ENCODE measurements at regions not wholly inside any gene's neighbourhood (a gene's known extent, or its start where the extent isn't known, plus 50 kb on each side); places are given as distances from the start of the nearest gene placed in this dataset.
"Not testable (repeated sequence)": the region's sequence is repeated elsewhere in the genome, so short reads cannot be mapped to it uniquely, and the experiment has no call there.

DNA sequence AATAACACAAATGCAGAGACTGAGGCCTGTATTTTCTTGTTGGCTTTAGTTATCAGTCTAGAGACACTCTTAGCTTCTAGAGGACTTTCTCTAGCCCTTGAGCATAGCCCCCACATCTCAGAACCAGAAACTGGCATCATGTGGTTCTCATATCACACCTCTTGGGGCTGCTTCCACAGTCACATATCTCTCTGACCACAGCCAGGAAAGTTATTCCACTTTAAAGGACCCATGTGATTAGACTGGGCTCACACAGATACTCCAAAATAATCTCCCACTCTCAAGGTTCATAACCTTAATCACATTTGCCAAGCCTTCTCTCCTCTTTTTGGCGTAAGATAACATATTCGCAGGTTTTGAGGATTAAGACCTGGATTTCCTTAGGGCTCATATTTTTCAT, 846.9 kb upstream of the MIR17HG start:
- no peak for DNase-seq (ENCODE audit: low read depth, low spot score)

DNA sequence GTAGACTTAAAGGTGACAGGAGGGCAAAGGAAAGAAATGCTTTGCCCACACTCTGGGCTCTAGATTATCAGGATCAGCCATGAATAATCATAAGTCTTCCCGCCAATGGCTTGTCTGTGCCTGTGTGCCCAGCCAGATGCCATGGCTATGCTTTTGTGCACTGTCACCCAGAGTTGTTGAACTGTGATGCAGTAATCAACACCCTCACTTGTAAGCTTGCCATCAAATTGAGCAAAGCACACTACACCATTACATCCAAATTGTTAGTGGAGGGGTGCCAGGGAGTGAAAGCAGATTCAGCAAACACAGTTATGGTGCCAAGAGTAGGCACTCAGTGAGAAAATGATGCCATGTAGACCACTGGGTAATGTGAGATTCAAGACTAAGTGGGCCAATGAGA, 845.3 kb upstream of the MIR17HG start:
- no peak for DNase-seq (ENCODE audit: low read depth, low spot score)

DNA sequence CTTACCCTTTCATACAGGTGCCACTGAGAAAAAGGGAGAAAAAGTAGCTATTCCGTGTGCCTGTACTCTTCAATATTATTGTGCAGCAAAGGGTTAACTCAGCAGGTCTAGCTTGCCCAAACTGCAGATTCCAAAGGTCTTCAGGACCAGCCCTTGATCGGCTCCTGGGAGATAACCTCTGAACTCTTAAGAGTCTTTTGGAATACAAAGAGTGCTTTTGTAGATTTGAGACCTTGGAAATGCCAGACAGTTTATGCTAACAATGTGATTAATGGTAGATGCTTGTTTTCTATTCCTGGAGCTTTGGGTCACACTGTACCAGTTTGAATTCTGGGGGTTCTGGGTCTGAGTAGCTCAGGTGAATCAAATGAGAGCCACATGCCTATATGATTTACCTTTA, 844.7 kb upstream of the MIR17HG start:
- DNase-seq (ENCODE audit: low read depth, low spot score), result no peak

DNA sequence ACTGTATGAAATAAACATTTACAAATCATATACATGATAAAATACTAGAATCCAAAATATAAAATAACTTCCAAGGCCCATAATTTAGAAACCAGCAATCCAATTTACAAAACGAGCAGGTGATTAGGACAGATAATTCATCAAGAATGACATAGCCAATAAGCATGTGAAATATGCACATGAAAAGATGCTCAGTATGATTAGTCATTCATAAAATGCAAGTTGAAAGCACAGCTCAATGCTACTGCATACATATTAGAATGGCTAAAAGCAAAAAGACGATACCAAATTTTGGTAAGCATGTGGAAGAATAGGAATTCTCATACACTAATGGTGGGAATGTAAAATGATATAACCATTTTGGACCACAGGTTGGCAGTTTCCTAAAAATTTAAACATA, 837.2 kb upstream of the MIR17HG start:
- no peak for DNase-seq (ENCODE audit: low read depth, low spot score)

DNA sequence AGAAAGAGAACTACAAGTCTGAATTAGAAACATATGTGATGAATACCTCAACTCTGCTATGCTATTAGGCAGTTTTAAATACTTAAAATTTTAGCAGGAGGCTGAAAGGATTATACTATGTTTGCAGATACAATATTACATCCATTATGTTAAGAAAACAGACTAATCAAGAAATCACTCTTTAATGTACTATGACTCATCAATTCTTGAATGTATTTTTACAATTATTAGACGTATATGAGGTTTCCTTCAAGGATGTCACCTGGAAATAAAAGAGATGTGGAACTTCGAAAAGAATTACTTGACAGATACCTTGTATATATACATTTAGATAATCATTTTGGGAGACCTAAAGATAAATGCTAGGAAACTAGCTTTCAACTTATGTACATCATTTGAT, 835.6 kb upstream of the MIR17HG start:
- DNase-seq (ENCODE audit: low read depth, low spot score), result no peak

DNA sequence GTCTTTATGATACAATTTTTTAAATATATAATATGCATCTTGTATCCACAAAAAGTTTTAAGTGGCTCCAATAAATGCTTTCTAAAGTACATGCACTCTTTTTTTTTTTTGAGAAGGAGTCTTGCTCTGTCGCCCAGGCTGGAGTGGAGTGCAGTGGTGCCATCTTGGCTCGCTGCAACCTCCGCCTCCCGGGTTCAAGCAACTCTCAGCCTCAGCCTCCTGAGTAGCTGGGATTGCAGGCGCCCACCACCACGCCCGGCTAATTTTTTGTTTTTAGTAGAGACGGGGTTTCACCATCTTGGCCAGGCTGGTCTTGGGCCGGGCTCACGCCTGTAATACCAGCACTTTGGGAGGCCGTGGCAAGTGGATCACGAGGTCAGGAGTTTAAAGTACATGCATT, 832.8 kb upstream of the MIR17HG start:
- DNase-seq (ENCODE audit: low read depth, low spot score), result not testable (repeated sequence)

DNA sequence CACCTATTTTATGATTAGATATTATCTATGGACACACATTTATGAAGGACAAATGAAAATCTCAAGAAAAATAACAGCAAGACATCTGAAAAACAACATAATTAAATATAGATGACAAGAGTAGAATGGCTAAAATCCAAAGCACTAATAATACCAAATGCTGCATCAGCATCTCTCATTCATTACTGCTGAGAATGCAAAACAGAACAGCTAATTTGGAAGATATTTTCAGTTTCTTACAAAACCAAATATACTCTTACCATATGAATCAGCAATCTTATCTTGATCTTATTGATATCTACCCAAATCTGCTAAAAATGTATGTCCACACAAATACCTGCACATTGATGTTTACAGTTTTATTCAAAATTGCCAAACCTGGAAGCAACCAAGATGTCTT, 829.1 kb upstream of the MIR17HG start:
- no peak for DNase-seq (ENCODE audit: low read depth, low spot score)

DNA sequence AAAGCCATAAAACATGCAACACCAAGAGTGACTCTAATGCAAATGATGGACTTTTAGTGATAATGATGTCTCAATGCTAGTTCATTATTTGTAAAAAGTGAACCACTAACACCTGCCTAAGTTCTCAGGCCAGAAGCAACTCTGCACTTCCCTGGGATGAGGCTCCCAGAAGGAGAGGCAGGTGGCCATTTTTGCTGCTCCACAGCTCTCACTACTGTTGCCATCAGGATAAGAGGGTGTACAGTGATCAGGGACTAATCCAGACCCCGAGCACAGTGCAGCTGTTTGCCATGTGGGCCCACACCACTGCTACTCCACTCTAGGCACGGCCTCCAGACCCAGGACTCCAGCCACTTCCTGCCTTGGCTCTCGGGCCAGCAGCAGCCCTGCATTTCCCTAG, 828.3 kb upstream of the MIR17HG start:
- no peak for DNase-seq (ENCODE audit: low read depth, low spot score)

DNA sequence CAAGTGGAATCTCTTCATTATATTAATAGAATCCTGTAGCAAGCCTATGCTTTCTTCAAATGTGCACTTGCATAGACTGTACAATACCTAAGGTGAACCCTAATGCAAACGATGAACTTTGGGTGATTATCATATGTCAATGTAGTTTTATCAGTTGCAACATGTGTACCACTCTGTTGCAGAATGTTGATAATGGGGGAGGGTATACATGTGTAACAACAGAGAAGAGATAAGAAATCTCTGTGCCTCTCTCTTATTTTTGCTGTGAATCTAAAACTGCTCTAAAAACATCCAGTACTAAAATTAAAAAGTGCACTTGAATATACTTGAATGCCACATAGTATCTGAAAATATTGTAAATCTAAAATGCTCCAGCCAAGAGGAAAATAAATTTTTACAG, 820.8 kb upstream of the MIR17HG start:
- DNase-seq (ENCODE audit: low read depth, low spot score), result no peak

DNA sequence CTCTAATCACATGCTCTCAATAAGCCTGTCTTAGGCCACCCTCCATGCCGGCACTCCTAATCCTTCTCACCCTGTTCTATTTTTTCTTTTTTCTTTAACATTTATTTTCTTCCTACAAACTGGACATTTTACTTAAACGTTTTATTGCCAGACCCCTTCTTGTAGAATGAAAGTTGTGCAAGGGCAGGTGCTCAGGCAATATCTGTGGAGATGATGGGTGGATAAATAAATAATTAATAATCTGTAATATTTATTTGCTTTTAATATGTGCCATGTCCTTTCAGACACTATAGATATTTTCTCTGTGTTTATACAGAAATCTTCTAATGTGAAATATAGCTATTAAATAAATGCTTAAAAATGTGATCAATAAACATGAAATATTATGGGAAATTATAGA, 815.7 kb upstream of the MIR17HG start:
- DNase-seq (ENCODE audit: low read depth, low spot score), result no peak

DNA sequence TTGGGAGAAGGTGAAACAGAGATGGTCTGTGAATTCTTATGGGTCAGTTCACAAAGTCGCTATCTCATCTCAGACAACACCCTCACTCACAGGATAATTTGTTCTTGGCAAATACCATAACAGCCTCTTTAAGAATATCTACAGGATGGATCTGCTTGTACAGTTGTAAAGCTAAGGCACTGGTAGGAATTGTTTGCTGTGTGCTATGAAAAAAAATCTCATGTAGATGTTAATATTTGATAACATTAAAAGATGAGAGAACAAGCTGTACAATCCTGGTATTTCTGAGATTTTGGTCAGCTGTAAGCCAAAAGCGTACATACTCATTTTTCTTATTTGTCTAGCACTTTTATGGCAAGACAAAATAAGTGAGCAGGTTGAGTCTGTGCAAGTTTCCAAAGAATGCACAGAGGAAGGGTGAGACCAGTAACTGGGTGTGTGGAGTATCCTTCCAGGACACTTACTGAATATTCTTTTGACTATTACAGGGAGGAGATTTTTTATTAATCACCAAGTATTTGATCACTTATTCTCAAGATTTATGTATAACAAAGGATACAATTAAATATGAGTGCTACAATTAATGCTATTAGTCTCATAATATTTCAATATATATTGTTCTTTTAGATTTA, 814.5 kb upstream of the MIR17HG start:
- DNase-seq (ENCODE audit: low read depth, low spot score), result no peak

DNA sequence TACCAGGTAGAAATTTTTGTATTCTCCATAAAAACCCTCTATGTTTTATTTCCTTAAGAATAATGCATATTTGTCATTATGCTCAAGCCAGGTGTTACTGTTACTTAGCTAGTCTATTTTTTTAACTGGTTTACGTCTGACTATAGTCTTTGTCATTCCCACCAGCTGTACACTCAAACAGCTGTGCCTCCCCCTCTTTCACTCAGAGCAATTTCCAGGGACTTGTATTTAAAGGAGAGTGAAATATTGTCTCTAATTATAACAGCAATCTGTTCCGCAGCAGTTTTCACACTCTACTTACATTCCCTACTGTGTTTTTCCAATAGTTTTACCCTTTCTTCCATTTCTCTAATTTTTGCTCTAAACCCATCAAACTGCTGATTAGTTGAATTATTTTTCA, 813.6 kb upstream of the MIR17HG start:
- DNase-seq (ENCODE audit: low read depth, low spot score), result no peak

DNA sequence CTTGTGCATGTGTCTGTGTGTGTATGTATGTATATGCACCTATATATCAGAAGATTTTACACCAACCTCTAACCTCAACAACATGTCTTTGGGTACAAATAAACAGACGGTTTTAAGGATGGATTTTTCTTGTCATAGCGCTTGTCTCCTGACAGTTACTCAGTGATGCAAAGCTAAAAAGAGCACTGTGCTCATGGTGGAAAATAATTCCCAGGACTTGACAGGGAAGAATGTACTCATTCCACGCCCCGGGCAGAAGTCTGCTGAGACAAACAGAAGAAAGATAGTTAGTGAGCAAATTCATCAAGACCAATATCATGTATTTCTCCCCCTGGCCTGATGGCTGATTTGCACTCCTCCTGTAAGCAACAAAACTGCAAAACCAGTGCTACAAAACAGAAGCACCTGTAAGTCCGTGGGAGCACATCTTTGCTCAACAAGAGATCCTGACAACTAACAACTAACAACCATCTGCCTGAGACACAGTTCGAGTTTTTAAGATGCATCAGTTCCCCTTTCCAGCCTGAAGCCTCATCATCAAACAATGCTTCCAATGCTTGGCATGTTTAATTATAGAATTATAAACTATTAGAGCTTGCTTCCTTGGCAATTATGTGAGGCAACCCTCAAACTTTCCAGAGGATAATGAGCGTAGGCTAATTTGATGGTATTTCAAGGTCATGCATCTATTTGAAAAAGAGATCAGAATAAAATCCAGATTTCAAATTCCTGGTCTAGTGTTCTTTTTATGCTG, 812.7 kb upstream of the MIR17HG start:
- no peak for DNase-seq (ENCODE audit: low read depth, low spot score)

DNA sequence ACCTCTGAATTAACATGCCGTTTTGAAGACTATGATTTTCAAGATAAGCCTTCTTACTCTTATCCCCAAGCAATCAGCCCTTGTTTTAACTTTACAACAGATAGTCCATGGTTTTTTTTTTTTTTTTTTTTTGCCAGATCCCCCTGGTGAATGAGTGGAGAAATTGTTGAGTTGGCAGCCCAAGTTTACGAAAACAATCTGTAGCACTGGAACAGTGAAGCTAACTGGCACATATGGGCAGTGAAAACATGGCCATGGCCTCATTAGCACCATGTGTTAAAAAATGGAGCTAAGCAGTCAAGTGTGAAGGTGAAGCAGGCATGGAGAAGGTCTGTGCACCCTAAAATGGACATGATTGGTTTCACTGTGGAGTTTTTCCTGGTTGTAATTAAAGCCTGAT, 812.1 kb upstream of the MIR17HG start:
- DNase-seq (ENCODE audit: low read depth, low spot score), result no peak

DNA sequence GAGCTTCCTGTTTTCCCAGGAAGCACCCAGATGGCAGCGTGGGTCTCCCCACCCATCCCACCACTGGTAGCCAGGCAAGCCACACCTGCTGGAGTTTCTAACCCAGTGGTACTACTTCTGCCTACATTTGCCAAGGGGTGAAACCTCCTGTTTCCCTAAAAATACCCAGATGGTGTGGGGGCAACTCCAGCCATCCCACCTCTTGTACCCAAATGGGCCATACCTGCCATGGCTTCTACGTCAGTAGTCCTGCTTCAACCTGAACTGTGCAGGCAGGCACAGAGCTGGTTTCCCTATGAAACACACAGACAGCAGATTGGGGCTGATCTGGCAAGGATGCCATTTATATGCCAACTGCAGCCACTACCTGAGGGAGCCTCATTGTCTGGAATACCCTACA, 809.4 kb upstream of the MIR17HG start:
- DNase-seq (ENCODE audit: low read depth, low spot score), result no peak

DNA sequence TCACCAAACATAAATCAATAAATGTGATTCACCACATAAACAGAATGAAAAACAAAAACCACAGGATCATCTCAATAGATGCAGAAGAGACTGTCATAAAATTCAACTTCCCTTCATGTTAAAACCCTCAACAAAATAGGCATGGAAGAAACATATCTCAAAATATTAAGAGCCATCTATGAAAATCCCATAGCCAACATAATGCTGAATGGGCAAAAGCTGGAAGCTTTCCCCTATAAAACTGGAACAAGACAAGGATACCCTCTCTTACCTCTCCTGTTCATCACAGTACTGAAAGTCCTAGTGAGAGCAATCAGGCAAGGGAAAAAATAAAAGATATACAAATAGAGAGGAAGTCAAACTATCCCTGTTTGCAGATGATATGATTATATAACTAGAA, 806.1 kb upstream of the MIR17HG start:
- DNase-seq (ENCODE audit: low read depth, low spot score), result no peak

DNA sequence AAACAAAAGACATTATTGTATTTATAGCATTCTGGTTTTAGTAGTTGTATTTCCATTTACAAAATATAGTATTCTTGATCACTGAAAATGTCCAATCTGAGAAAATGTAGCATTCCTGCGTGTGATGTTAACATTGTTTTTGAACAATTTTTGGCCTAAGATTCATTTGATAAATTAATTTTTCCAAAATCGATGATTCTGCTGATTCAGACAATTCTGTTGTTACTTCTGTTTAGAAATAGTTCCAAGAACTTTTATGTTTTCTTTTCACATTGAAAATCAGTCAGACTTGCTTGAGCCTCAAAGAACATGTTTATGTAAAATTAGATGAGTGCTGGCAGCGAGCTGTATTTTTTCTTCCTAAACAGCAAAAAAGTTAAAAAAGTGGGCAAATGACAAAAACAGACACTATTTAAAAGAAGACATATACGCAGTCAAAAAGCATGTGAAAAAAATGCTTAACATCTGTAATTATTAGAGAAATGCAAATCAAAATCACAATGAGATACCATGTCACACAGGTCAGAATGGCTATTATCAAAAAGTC, 804.5 kb upstream of the MIR17HG start:
- DNase-seq (ENCODE audit: low read depth, low spot score), result no peak

DNA sequence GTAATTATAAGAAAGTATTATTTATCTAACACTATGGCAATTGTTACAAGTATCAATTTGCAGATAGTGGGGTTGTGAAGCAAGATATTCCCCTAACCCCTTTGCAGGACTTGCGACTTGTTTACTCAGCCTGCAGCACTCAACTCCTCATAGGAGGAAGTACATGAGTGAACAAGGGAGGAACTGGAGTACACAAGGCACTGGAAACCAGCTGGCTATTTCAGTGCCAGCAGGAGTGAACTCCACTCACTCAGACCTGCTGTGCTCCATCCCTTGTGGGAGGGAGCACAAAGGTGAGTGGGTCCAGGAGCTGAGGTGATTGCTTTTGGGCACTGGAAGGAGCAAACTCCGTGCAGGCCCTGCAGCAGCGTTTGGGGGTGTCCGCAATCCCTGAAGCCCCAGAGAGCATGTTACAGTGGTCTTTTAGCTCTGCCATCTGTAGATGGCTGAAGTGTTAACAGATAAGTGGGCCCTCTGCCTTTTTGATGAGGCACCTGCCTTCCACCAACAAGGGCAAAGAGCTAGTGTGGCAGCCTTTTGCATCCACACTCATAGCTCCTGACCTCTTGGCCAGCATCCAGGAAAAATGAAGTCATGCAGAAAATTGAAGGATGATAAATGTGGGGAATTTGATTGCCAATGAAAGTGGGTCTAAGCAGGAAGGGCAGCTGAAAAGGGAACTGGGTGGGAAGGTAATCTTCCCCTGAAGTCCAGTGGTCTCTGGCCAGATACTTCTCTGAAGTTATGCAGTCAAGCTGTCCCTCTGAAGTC, 802.2 kb upstream of the MIR17HG start:
- DNase-seq (ENCODE audit: low read depth, low spot score), result no peak

DNA sequence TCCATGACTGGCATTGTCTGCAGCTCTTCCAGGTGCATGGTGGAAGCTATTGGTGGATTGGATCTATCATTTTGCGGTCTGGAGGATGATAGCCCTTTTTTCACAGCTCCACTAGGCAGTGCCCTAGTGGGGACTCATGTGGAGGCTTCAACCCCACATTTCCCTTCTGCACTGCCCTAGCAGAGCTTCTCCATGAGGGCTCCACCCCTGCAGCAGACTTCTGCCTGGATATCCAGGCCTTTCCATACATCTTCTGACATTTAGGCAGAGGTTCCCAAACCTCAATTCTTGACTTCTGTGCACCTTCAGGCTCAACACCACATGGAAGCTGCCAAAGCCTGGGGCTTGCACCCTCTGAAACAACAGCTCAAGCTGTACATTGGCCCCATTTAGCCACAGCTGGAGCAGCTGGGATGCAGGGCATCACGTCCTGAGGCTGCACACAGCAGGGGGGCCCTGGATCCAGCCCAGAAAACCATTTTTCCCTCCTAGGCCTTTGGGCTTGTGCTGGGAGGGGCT, 800.2 kb upstream of the MIR17HG start:
- DNase-seq (ENCODE audit: low read depth, low spot score), result no peak

DNA sequence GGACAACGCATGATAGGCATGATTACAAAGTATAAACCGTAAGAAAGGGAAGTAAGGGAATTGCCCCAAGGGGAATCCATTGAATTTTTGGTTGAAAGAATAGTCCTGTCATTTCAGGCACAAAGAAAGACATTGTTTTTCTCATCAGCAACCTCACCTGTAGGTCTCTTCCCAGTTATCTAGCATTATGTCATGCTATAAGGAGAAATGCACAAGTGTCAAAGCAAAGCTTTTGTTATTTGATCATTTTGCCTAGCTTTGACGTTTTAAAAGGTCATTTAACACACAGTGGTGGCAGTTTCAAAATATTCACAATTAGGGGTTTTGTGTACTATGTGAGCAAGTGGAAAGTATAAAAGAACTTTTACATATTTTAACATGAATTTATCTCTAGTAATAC, 796.2 kb upstream of the MIR17HG start:
- DNase-seq (ENCODE audit: low read depth, low spot score), result no peak

DNA sequence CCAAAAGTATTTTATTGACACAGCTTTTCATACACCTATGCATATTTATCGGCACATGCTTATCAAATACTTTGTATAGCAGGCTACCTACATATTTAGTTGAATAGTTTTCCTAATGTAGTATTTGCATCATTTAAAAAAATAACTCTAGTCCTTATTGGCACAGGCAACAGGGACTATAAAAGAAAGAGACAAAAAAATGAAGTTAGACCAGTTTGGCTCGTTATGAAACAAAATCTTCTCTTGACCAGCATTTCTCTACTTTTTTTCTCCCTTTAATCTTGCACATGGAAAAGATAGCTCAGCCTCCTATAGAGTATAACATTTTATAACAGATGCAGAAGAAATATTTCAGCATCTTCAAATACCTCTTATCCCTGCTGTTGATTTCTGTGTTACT, 794.8 kb upstream of the MIR17HG start:
- no peak for DNase-seq (ENCODE audit: low read depth, low spot score)

DNA sequence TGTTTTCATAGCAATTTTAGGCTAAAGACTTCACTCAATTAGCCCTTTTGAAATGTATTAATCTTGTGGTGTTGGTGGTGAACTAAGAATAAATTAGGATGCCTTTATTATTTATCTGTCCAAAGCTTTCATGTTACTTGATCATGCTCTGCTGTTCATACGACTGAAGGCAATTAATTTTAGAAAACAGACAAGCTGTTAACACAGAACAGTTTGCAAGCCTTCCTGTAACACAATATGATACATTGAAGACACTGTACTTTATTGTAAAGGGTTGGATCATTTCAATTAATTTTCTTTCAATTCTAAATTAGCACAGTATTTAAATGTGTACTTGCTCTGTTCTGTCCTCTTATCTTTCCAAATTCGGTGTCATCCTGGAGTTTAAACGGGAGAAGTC, 794.3 kb upstream of the MIR17HG start:
- DNase-seq (ENCODE audit: low read depth, low spot score), result no peak
